NCI-H2196 treated with DMSO at 0.1 percent for 48 hours (cell line): ENCODE measurements at regions not wholly inside any gene's neighbourhood (a gene's known extent, or its start where the extent isn't known, plus 50 kb on each side); places are given as distances from the start of the nearest gene placed in this dataset.

Source experiments
- DNase-seq: peaks from one replicate; lab custom pipeline; 2025; ENCODE audit not compliant: unreplicated experiment; lab: John Stamatoyannopoulos, UW

GRCh38 chr4:1512738-1513660 is 106.8 kb upstream of the NKX1-1 start:
- no peak for DNase-seq

GRCh38 chr4:1512051-1512737 is 106.0 kb upstream of the NKX1-1 start:
- no peak for DNase-seq

GRCh38 chr4:1511441-1512041 is 105.3 kb upstream of the NKX1-1 start:
- DNase-seq = no peak

GRCh38 chr4:1510931-1511330 is 104.7 kb upstream of the NKX1-1 start:
- DNase-seq = no peak

- no peak for DNase-seq
Measured at GRCh38 chr4:1509366-1509765, 103.1 kb upstream of the NKX1-1 start.

- no peak for DNase-seq
Measured at GRCh38 chr4:1508161-1509160, 102.2 kb upstream of the NKX1-1 start.

- no peak for DNase-seq
Measured at GRCh38 chr4:1506956-1507721, 100.9 kb upstream of the NKX1-1 start.

- no peak for DNase-seq
Measured at GRCh38 chr4:1505511-1506460, 99.5 kb upstream of the NKX1-1 start.

GRCh38 chr4:1504595-1505500 is 98.6 kb upstream of the NKX1-1 start:
- DNase-seq = no peak

GRCh38 chr4:1503583-1504471 is 97.6 kb upstream of the NKX1-1 start:
- DNase-seq = no peak

GRCh38 chr4:1502976-1503375 is 96.7 kb upstream of the NKX1-1 start:
- no peak for DNase-seq

GRCh38 chr4:1502501-1502886 is 96.3 kb upstream of the NKX1-1 start:
- DNase-seq = no peak

- DNase-seq = no peak
Measured at GRCh38 chr4:1501754-1502500, 95.7 kb upstream of the NKX1-1 start.

- no peak for DNase-seq
Measured at GRCh38 chr4:1500966-1501753, 94.9 kb upstream of the NKX1-1 start.

- no peak for DNase-seq
Measured at GRCh38 chr4:1500231-1500965, 94.2 kb upstream of the NKX1-1 start.
